ENCODE measurements at regions not wholly inside any gene's neighbourhood (a gene's known extent, or its start where the extent isn't known, plus 50 kb on each side); places are given as distances from the start of the nearest gene placed in this dataset.

DNA sequence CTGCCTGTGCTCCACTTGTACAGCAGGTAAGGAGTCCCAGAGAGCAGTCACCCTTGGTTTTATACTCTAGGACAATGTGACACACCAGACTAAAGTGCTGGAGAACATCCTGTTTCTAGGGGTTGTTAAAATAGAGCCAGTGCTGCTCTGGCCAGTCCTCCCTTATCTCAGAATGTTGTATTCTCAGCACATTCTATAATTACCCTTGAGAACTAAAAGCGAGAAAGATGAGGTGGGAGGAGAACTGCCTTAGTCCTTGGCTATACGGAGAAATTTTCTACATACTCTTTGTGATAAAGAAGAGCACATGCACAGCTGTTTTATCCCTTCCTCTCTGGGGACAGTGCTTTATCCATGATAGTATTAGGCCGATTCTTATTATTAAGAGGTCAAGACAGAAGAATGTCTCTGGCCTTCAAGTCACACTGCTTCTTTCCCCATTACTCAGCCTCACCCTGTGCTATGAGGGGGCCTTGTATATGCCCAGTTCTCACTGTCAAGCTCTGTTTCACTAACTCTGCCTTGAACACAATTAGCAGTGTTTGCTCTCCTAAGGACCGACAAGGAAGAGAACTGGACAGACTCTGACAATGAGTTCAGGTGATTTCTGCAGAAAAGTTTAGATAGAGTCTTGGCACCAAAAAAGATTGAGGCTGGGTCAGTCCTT is 385.8 kb downstream of the TRIB2 start:
- ChIA-PET CTCF (no interaction called here), POLR2A (no interaction called here)
- Mint-ChIP-seq H3K4me3 (no peak overlapping the region), H3K4me1 (no peaks in the 10 kb centered on the region), H3K27me3 (ENCODE audit: low read depth) (no peaks in the 10 kb centered on the region), H3K36me3 (peaks cover 16% of the 10 kb centered on the region), H3K27ac (no peak overlapping the region), H3K9me3 (peaks cover 32% of the 10 kb centered on the region)
- ATAC-seq = no peak
- no peak for DNase-seq (ENCODE audit: low spot score)
- TF ChIP-seq MYBL2 (CRISPR knock-in tag; IDR thresholded peaks at IDR 0.05) (no peak), SMAD3 (CRISPR knock-in tag; IDR thresholded peaks at IDR 0.05; ENCODE audit: borderline replicate concordance) (no peak), ZNF232 (CRISPR knock-in tag; IDR thresholded peaks at IDR 0.05) (no peak), RELA (CRISPR knock-in tag; IDR thresholded peaks at IDR 0.05; ENCODE audit: borderline replicate concordance) (no peak), SMAD4 (CRISPR knock-in tag; IDR thresholded peaks at IDR 0.05) (no peak), FOXP1 (CRISPR knock-in tag; IDR thresholded peaks at IDR 0.05; ENCODE audit: borderline replicate concordance) (no peak), NR3C1 (CRISPR knock-in tag; conservative IDR thresholded peaks at IDR 0.05; ENCODE audit: low read depth) (no peak), ETV6 (CRISPR knock-in tag; IDR thresholded peaks at IDR 0.05) (no peak), ZNF423 (CRISPR knock-in tag; IDR thresholded peaks at IDR 0.05) (no peak), JUN (CRISPR knock-in tag; IDR thresholded peaks at IDR 0.05) (no peak), ZNF121 (CRISPR knock-in tag; IDR thresholded peaks at IDR 0.05) (no peak), GRHL2 (CRISPR knock-in tag; IDR thresholded peaks at IDR 0.05; ENCODE audit: insufficient replicate concordance, severe bottlenecking) (no peak), IRF2 (CRISPR knock-in tag; IDR thresholded peaks at IDR 0.05; ENCODE audit: borderline replicate concordance, low read depth) (no peak)
- TF ChIP-seq, protein P1, sequence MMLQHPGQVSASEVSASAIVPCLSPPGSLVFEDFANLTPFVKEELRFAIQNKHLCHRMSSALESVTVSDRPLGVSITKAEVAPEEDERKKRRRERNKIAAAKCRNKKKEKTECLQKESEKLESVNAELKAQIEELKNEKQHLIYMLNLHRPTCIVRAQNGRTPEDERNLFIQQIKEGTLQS (CRISPR knock-in tag; conservative IDR thresholded peaks at IDR 0.05) = no peak
- TF ChIP-seq, protein P2, sequence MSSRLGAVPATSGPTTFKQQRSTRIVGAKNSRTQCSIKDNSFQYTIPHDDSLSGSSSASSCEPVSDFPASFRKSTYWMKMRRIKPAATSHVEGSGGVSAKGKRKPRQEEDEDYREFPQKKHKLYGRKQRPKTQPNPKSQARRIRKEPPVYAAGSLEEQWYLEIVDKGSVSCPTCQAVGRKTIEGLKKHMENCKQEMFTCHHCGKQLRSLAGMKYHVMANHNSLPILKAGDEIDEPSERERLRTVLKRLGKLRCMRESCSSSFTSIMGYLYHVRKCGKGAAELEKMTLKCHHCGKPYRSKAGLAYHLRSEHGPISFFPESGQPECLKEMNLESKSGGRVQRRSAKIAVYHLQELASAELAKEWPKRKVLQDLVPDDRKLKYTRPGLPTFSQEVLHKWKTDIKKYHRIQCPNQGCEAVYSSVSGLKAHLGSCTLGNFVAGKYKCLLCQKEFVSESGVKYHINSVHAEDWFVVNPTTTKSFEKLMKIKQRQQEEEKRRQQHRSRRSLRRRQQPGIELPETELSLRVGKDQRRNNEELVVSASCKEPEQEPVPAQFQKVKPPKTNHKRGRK (CRISPR knock-in tag; IDR thresholded peaks at IDR 0.05; ENCODE audit: borderline replicate concordance) = no peak
- TF ChIP-seq, protein P3, sequence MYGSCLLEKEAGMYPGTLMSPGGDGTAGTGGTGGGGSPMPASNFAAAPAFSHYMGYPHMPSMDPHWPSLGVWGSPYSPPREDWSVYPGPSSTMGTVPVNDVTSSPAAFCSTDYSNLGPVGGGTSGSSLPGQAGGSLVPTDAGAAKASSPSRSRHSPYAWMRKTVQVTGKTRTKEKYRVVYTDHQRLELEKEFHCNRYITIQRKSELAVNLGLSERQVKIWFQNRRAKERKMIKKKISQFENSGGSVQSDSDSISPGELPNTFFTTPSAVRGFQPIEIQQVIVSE (CRISPR knock-in tag; IDR thresholded peaks at IDR 0.05; ENCODE audit: borderline replicate concordance) = no peak
- TF ChIP-seq, protein P4, sequence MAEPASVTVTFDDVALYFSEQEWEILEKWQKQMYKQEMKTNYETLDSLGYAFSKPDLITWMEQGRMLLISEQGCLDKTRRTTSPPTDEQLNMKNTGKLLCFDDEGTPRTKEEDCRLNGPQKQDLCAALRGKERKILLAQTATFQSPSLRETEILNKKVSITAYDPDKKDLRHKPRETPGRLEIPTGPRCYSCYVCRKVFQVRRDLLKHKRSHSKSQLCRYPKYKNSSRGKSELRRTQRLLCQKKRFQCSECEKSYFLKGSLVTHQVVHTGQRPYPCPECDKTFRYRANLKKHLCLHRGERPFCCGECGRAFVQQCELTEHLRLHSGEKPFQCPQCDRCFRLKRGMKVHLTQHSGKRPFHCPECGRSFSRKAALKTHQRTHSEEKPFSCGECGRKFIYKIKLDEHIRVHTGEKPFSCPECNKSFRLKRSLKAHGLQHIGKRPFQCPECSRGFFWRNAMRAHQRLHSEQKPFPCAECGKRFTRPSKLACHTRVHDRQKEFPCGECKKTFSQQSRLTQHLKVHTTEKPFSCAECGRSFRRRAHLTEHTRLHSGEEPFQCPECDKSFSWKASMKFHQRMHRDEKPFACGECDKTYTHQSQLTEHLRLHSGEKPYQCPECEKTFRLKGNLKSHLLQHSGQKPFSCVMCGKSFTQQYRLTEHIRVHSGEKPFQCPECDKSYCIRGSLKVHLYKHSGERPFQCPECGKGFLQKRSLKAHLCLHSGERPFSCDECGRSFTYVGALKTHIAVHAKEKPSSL (CRISPR knock-in tag; conservative IDR thresholded peaks at IDR 0.05) = no peak
- TF ChIP-seq, protein P5, sequence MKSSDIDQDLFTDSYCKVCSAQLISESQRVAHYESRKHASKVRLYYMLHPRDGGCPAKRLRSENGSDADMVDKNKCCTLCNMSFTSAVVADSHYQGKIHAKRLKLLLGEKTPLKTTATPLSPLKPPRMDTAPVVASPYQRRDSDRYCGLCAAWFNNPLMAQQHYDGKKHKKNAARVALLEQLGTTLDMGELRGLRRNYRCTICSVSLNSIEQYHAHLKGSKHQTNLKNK (CRISPR knock-in tag; IDR thresholded peaks at IDR 0.05) = no peak

DNA sequence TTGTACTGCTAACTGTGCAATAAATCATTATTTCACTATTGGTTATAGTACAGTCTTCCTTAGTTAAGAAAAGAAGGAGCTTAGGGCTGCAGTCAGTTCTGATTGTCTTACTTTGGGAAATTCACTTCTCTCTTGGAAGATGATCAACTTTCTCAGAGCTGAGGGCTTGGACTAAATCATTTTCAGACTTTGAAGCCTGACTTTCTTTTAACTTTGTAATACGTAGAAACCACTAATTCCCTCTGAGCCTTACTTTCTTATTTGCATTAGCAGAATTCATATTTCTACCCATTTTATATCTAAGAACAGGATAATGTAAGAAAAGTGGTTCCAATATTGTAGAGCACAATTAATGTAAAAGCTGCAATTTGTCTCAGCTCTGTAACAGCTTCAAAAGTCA is 386.4 kb downstream of the TRIB2 start:
- ChIA-PET CTCF (no interaction called here), POLR2A (no interaction called here)
- ATAC-seq = no peak
- Mint-ChIP-seq H3K27me3 (ENCODE audit: low read depth) (no peaks in the 10 kb centered on the region), H3K27ac (no peak overlapping the region), H3K36me3 (peaks cover 14% of the 10 kb centered on the region), H3K4me3 (no peak overlapping the region), H3K4me1 (no peaks in the 10 kb centered on the region), H3K9me3 (peaks cover 26% of the 10 kb centered on the region)
- TF ChIP-seq, protein P6, sequence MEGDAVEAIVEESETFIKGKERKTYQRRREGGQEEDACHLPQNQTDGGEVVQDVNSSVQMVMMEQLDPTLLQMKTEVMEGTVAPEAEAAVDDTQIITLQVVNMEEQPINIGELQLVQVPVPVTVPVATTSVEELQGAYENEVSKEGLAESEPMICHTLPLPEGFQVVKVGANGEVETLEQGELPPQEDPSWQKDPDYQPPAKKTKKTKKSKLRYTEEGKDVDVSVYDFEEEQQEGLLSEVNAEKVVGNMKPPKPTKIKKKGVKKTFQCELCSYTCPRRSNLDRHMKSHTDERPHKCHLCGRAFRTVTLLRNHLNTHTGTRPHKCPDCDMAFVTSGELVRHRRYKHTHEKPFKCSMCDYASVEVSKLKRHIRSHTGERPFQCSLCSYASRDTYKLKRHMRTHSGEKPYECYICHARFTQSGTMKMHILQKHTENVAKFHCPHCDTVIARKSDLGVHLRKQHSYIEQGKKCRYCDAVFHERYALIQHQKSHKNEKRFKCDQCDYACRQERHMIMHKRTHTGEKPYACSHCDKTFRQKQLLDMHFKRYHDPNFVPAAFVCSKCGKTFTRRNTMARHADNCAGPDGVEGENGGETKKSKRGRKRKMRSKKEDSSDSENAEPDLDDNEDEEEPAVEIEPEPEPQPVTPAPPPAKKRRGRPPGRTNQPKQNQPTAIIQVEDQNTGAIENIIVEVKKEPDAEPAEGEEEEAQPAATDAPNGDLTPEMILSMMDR (IDR thresholded peaks at IDR 0.05) = no peak
- TF ChIP-seq, protein P7, sequence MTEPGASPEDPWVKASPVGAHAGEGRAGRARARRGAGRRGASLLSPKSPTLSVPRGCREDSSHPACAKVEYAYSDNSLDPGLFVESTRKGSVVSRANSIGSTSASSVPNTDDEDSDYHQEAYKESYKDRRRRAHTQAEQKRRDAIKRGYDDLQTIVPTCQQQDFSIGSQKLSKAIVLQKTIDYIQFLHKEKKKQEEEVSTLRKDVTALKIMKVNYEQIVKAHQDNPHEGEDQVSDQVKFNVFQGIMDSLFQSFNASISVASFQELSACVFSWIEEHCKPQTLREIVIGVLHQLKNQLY (CRISPR knock-in tag; IDR thresholded peaks at IDR 0.05) = no peak
- DNase-seq (ENCODE audit: low spot score) = no peak

All from WTC11 (cell line).